Sigmoid colon (tissue), 6 donors: ENCODE measurements at regions not wholly inside any gene's neighbourhood (a gene's known extent, or its start where the extent isn't known, plus 50 kb on each side); places are given as distances from the start of the nearest gene placed in this dataset.

Experiments
- DNase-seq: peaks from one replicate; pipeline ENCODE4 v3.0.0-alpha.2; 2019
- H3K27ac ChIP-seq, 4 donors: fragments of 200-600 bp; sonication (generic); one replicate each; pipeline ENCODE4 v1.5.1; 2016 to 2019; ENCODE audit warnings: mild to moderate bottlenecking in 1 of 4
- H3K27me3 ChIP-seq, 3 donors: fragments of 200-600 bp; sonication (generic); one replicate each; pipeline ENCODE4 v1.5.1; 2019; ENCODE audit warnings: mild to moderate bottlenecking in 1 of 3
- H3K36me3 ChIP-seq, 4 donors: fragments of 200-600 bp; sonication (generic); one replicate each; pipeline ENCODE4 v1.5.1; 2016 to 2019
- H3K4me1 ChIP-seq, 4 donors: fragments of 200-600 bp; sonication (generic); one replicate each; pipeline ENCODE4 v1.5.1; 2017 to 2019
- H3K4me3 ChIP-seq, 4 donors: fragments of 200-600 bp; sonication (generic); one replicate each; pipeline ENCODE4 v1.5.1; 2017 to 2019; ENCODE audit warnings: mild to moderate bottlenecking in 2 of 4, moderate library complexity in 1 of 4
- H3K9me3 ChIP-seq, 4 donors: fragments of 200-600 bp in 3 of 4; sonication (generic) in 3 of 4; one replicate each; pipeline versions ENCODE4 v1.5.1 to v1.6.1; 2013 to 2019
- CTCF ChIP-seq, 4 experiments: fragments of 450-650 bp in 3 of 4; fragments of 200-600 bp in 1 of 4; IDR thresholded peaks; one replicate each; pipeline ENCODE4 v1.5.1; 2016 to 2019; ENCODE audit warnings: antibody characterized with exemption in 4 of 4, mild to moderate bottlenecking in 3 of 4, moderate library complexity in 2 of 4
- EP300 ChIP-seq, 4 donors: sonication (generic); formaldehyde crosslinking; IDR thresholded peaks; one replicate each; pipeline ENCODE4 v1.6.1; 2017; ENCODE audit warnings: antibody characterized with exemption in 4 of 4
- POLR2A ChIP-seq, 2 donors: fragments of 450-650 bp; IDR thresholded peaks; one replicate each; pipeline ENCODE4 v1.6.1; 2016; ENCODE audit warnings: antibody characterized with exemption in 2 of 2, mild to moderate bottlenecking in 2 of 2, moderate library complexity in 2 of 2
- POLR2AphosphoS5 ChIP-seq, 4 donors: sonication (generic); formaldehyde crosslinking; IDR thresholded peaks; one replicate each; pipeline ENCODE4 v1.6.1; 2017; ENCODE audit warnings: antibody characterized with exemption in 4 of 4
- WGBS, 2 donors: extraction: QIAGEN DNeasy Blood & Tissue Kit; methylation state at CpG; one replicate each; pipeline ENCODE4 v1.1.7; 2013; 5-methylcytosine and 5-hydroxymethylcytosine counted together
- intact Hi-C: fragments of 100-400 bp; cut with DNase I; formaldehyde crosslinking; loops from one replicate; pipeline ENCODE4 v1.15.1; 2023
- donor health status: healthy with polysubstance abuse.
- donor health status: healthy.

GRCh38 chr1:112245114-112245513 is 150.9 kb upstream of the CTTNBP2NL start:
- 76 to 86% methylated on average over 2 of the region's 2 CpGs for WGBS, 2 donors
- DNase-seq = no peak
- no peaks in the 10 kb centered on the region for H3K27me3 ChIP-seq
- H3K9me3 ChIP-seq = no peaks in the 10 kb centered on the region
- TF ChIP-seq POLR2A (IDR thresholded peaks at IDR 0.05) (no peak), POLR2AphosphoS5 (IDR thresholded peaks at IDR 0.05) (no peak), CTCF (IDR thresholded peaks at IDR 0.05) (no peak), EP300 (IDR thresholded peaks at IDR 0.05) (no peak)
- H3K27ac ChIP-seq = no peak overlapping the region
- no peak overlapping the region for H3K4me3 ChIP-seq
- H3K36me3 ChIP-seq = no peaks in the 10 kb centered on the region
- no peaks in the 10 kb centered on the region for H3K4me1 ChIP-seq
- intact Hi-C loops = no loop called here

- TF ChIP-seq POLR2AphosphoS5 (IDR thresholded peaks at IDR 0.05) (no peak), EP300 (IDR thresholded peaks at IDR 0.05) (no peak), CTCF (IDR thresholded peaks at IDR 0.05) (no peak), POLR2A (IDR thresholded peaks at IDR 0.05) (no peak)
- H3K27me3 ChIP-seq = no peaks in the 10 kb centered on the region
- no peak for DNase-seq
- no peak overlapping the region for H3K27ac ChIP-seq
- H3K4me1 ChIP-seq = no peaks in the 10 kb centered on the region
- WGBS, 2 donors = 50 to 68% methylated on average over 2 of the region's 2 CpGs
- H3K36me3 ChIP-seq = no peaks in the 10 kb centered on the region
- H3K4me3 ChIP-seq = no peak overlapping the region
- intact Hi-C loops = no loop called here
- H3K9me3 ChIP-seq = no peaks in the 10 kb centered on the region
These were observed 148.9 kb upstream of the CTTNBP2NL start for GRCh38 chr1:112247036-112247597.

GRCh38 chr1:112247961-112248360 is 148.1 kb upstream of the CTTNBP2NL start:
- Histone ChIP-seq H3K4me3 (no peak overlapping the region), H3K36me3 (no peaks in the 10 kb centered on the region), H3K4me1 (no peaks in the 10 kb centered on the region), H3K27me3 (no peaks in the 10 kb centered on the region), H3K27ac (no peak overlapping the region), H3K9me3 (no peaks in the 10 kb centered on the region)
- intact Hi-C loops = no loop called here
- WGBS, 2 donors = 38 to 61% methylated on average over 2 of the region's 2 CpGs
- TF ChIP-seq POLR2A (IDR thresholded peaks at IDR 0.05) (no peak), POLR2AphosphoS5 (IDR thresholded peaks at IDR 0.05) (no peak), EP300 (IDR thresholded peaks at IDR 0.05) (no peak), CTCF (IDR thresholded peaks at IDR 0.05) (no peak)
- peak; percentile 78 for DNase-seq

- 61 to 65% methylated on average over 2 of the region's 2 CpGs for WGBS, 2 donors
- intact Hi-C loops = no loop called here
These were observed 145.1 kb upstream of the CTTNBP2NL start for GRCh38 chr1:112250892-112251291.

More at GRCh38 chr1:112250892-112251291, 145.1 kb upstream of the CTTNBP2NL start:
- Histone ChIP-seq H3K9me3 (no peaks in the 10 kb centered on the region), H3K36me3 (no peaks in the 10 kb centered on the region), H3K27me3 (no peaks in the 10 kb centered on the region), H3K4me1 (no peaks in the 10 kb centered on the region), H3K4me3 (no peak overlapping the region), H3K27ac (no peak overlapping the region)
- no peak for TF ChIP-seq CTCF (IDR thresholded peaks at IDR 0.05)
- TF ChIP-seq POLR2A (IDR thresholded peaks at IDR 0.05) = no peak
- no peak for TF ChIP-seq EP300 (IDR thresholded peaks at IDR 0.05)
- TF ChIP-seq POLR2AphosphoS5 (IDR thresholded peaks at IDR 0.05) = no peak
- no peak for DNase-seq
